ENCODE measurements at regions not wholly inside any gene's neighbourhood (a gene's known extent, or its start where the extent isn't known, plus 50 kb on each side); places are given as distances from the start of the nearest gene placed in this dataset.

DNA sequence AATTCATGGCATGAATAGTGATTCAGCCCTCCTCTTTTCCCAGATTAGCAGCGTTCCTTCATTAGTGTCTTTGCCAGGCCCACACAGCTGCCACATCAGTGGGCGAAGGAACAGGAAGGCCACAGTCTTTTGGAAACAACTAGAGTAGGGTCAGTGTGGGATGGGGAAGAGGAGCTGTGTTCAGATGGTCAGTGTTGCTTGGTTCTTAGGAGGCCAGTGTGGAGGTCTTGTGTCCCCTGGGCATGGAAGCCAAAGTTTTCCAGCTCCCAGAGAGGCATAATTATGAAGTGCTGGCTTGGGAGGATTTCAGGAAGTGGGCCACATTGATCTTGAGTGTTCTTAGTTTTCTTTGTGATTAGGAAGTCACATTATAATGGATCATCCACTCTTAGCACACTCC, 269.6 kb downstream of the PSAT1 start:
- Histone ChIP-seq H4K20me1 (replicated peaks; ENCODE audit: control insufficient read depth, extremely low read depth, insufficient read depth, low read length) (no peaks in the 10 kb centered on the region), H3K36me3 (ENCODE audit: control insufficient read depth in 2 of 2, extremely low read depth in 1 of 2, insufficient read depth in 2 of 2, low read length in 2 of 2) (no peaks in the 10 kb centered on the region), H3K9ac (replicated peaks; ENCODE audit: extremely low read depth, insufficient read depth, low read length) (no peak overlapping the region), H3K79me2 (ENCODE audit: control insufficient read depth, insufficient read depth, low read length) (no peaks in the 10 kb centered on the region), H3K27ac (ENCODE audit: insufficient read depth, low read depth, low read length) (no peak overlapping the region), H3K4me1 (ENCODE audit: control insufficient read depth, extremely low read depth, insufficient read depth, low read length) (no peaks in the 10 kb centered on the region), H3K9me1 (replicated peaks; ENCODE audit: control insufficient read depth, extremely low read depth, insufficient read depth, low read length) (no peaks in the 10 kb centered on the region), H3K27me3 (ENCODE audit: control insufficient read depth in 2 of 2, insufficient read depth in 2 of 2, low read length in 2 of 2) (no peaks in the 10 kb centered on the region), H3K9me3 (replicated peaks; ENCODE audit: control insufficient read depth, insufficient read depth, low read length) (no peaks in the 10 kb centered on the region), H3K4me2 (ENCODE audit: insufficient read depth, low read length) (no peak overlapping the region), H2AFZ (ENCODE audit: low read depth, low read length) (no peak overlapping the region), H3K4me3 (replicated peaks in 1 of 3; ENCODE audit: insufficient read depth in 1 of 3, low read depth in 1 of 3, low read length in 3 of 3) (no peak overlapping the region)
- ChIA-PET POLR2A (no interaction called here), CTCF (no interaction called here)
- no peak for DNase-seq (ENCODE audit: low read depth, low spot score)
- intact Hi-C loops (cut with micrococcal nuclease) (no loop called here), dilution Hi-C loops (cut with MboI; ENCODE audit: extremely low pct_ligation_motif_present, low sequenced_read_pairs) (no loop called here)
- FAIRE-seq: no peak
- BruUV-seq (replicated peaks): no TSS peak
- TF ChIP-seq, protein P1, sequence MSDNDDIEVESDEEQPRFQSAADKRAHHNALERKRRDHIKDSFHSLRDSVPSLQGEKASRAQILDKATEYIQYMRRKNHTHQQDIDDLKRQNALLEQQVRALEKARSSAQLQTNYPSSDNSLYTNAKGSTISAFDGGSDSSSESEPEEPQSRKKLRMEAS (IDR thresholded peaks at IDR 0.05; ENCODE audit: insufficient read depth, insufficient read length): no peak
- no peak for TF ChIP-seq EZH2 (IDR thresholded peaks at IDR 0.05; ENCODE audit: borderline replicate concordance, low read depth, low read length, severe bottlenecking)
- TF ChIP-seq, protein P2, sequence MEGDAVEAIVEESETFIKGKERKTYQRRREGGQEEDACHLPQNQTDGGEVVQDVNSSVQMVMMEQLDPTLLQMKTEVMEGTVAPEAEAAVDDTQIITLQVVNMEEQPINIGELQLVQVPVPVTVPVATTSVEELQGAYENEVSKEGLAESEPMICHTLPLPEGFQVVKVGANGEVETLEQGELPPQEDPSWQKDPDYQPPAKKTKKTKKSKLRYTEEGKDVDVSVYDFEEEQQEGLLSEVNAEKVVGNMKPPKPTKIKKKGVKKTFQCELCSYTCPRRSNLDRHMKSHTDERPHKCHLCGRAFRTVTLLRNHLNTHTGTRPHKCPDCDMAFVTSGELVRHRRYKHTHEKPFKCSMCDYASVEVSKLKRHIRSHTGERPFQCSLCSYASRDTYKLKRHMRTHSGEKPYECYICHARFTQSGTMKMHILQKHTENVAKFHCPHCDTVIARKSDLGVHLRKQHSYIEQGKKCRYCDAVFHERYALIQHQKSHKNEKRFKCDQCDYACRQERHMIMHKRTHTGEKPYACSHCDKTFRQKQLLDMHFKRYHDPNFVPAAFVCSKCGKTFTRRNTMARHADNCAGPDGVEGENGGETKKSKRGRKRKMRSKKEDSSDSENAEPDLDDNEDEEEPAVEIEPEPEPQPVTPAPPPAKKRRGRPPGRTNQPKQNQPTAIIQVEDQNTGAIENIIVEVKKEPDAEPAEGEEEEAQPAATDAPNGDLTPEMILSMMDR (IDR thresholded peaks at IDR 0.05; ENCODE audit: extremely low read depth in 1 of 2, insufficient read depth in 1 of 2, low read depth in 1 of 2, low read length in 2 of 2): no peak
- TF ChIP-seq MYC (IDR thresholded peaks at IDR 0.05; ENCODE audit: low read depth, low read length): no peak
- TF ChIP-seq FOS (IDR thresholded peaks at IDR 0.05; ENCODE audit: borderline replicate concordance, insufficient read depth, low read length): no peak
- TF ChIP-seq POLR2A (IDR thresholded peaks at IDR 0.05; ENCODE audit: low read depth, low read length): no peak
- no peak for TF ChIP-seq POLR2AphosphoS5 (IDR thresholded peaks at IDR 0.05; ENCODE audit: insufficient read depth, low read depth, low read length)
- no peak for TF ChIP-seq JUN (IDR thresholded peaks at IDR 0.05; ENCODE audit: borderline replicate concordance, insufficient read depth, insufficient read length, low read depth)
